ENCODE measurements at regions not wholly inside any gene's neighbourhood (a gene's known extent, or its start where the extent isn't known, plus 50 kb on each side); places are given as distances from the start of the nearest gene placed in this dataset.

DNA sequence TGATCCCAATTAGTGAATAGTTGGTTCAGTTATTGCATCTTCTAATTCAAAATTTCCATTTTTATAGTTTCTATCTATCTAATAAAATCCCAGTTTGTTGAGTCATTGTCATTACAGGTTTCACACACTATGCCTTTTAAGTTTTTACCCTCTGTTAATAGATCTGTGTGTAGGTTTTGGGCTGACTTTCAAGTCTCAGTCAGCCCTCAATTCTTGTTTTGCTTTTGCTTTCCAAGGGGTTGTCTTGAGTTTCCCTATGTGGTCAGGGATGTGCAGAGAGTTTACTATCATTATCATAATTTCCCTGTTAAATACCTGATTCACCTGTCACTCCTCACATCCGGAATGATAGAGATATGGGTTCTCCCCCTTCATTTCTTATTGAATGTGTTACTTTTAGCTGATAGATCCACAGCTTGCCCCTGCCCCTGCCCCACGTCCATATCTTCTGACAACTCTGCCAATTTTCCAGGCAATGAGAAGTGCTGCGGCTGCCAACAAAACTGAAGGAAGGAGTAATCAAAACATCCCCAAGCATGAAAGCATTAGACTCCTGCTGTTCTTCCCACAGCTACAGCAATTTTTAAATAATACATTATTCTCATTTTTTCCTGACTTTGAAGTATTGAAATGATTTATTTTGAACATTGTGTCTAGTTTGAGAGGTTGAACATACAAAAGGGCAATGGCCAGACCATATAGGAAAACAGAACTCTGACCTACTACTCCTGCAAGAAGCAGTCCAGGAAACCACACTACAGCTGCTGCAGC, 1064.8 kb downstream of the SUCLG1 start:
- Histone ChIP-seq H3K36me3 (no peaks in the 10 kb centered on the region), H3K27ac (no peak overlapping the region), H3K27me3 (no peaks in the 10 kb centered on the region), H3K4me1 (no peaks in the 10 kb centered on the region), H3K4me3 (no peak overlapping the region), H3K9me3 (no peaks in the 10 kb centered on the region)
- DNase-seq (no peak), ATAC-seq (ENCODE audit: low FRiP score in 2 of 2) (no peak)
- TF ChIP-seq, protein P1, sequence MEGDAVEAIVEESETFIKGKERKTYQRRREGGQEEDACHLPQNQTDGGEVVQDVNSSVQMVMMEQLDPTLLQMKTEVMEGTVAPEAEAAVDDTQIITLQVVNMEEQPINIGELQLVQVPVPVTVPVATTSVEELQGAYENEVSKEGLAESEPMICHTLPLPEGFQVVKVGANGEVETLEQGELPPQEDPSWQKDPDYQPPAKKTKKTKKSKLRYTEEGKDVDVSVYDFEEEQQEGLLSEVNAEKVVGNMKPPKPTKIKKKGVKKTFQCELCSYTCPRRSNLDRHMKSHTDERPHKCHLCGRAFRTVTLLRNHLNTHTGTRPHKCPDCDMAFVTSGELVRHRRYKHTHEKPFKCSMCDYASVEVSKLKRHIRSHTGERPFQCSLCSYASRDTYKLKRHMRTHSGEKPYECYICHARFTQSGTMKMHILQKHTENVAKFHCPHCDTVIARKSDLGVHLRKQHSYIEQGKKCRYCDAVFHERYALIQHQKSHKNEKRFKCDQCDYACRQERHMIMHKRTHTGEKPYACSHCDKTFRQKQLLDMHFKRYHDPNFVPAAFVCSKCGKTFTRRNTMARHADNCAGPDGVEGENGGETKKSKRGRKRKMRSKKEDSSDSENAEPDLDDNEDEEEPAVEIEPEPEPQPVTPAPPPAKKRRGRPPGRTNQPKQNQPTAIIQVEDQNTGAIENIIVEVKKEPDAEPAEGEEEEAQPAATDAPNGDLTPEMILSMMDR (IDR thresholded peaks at IDR 0.05) = no peak
- TF ChIP-seq POLR2A (IDR thresholded peaks at IDR 0.05) = no peak
- no peak for TF ChIP-seq EP300 (IDR thresholded peaks at IDR 0.05)
- TF ChIP-seq POLR2AphosphoS5 (IDR thresholded peaks at IDR 0.05) = no peak
- WGBS, 2 donors = 40 to 51% methylated on average over 3 of the region's 3 CpGs

DNA sequence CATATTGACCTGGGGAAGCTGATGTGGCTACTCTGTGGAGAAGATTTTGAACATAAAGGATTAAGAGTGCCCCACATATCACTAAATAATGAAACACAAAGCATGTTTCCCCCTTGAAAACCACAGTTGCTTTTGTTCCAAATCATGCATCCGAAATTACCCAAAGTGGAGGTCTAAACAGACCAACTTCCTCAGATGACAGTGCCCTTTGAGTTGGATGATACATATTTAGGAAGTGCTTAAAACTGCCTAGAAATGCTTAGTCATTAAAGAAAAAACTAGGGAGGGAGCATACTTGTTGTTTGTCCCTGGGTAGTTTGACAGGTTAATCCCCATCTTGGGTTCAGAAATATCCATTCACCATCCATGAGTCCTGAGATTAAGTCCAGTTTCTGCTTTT, 1070.3 kb downstream of the SUCLG1 start:
- no peaks in the 10 kb centered on the region for H3K9me3 ChIP-seq
- H3K4me1 ChIP-seq = no peaks in the 10 kb centered on the region
- H3K4me3 ChIP-seq = no peak overlapping the region
- H3K27me3 ChIP-seq = no peaks in the 10 kb centered on the region
- no peak overlapping the region for H3K27ac ChIP-seq
- TF ChIP-seq POLR2A (IDR thresholded peaks at IDR 0.05) = no peak
- no peak for TF ChIP-seq POLR2AphosphoS5 (IDR thresholded peaks at IDR 0.05)
- TF ChIP-seq, protein P1 (IDR thresholded peaks at IDR 0.05) = no peak
- TF ChIP-seq EP300 (IDR thresholded peaks at IDR 0.05) = no peak
- WGBS, 2 donors = 41 to 56% methylated on average over 1 of the region's 1 CpG
- no peaks in the 10 kb centered on the region for H3K36me3 ChIP-seq
- ATAC-seq (ENCODE audit: low FRiP score in 2 of 2) = no peak
- DNase-seq = no peak

DNA sequence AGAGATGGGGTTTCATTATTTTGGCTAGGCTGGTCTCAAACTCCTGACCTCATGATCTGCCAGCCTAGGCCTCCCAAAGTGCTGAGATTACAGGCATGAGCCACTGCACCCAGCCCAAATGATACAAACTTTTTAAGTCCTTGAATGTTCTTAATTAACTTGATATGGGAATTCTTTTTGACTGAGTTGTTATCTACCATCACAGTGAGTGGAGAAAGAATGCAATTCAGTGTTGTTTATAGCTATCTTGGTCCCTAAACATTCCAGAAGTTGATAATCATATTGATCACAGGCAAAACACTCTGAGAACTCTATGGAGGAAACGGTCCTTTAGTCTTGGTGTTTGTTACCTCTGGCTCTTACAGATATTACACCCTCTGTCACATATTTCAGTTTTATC, 1072.5 kb downstream of the SUCLG1 start:
- Histone ChIP-seq H3K27me3 (no peaks in the 10 kb centered on the region), H3K4me1 (no peaks in the 10 kb centered on the region), H3K9me3 (no peaks in the 10 kb centered on the region), H3K27ac (no peak overlapping the region), H3K36me3 (no peaks in the 10 kb centered on the region), H3K4me3 (no peak overlapping the region)
- DNase-seq (no peak), ATAC-seq (ENCODE audit: low FRiP score in 2 of 2) (no peak)
- TF ChIP-seq, protein P1 (IDR thresholded peaks at IDR 0.05) = no peak
- TF ChIP-seq POLR2A (IDR thresholded peaks at IDR 0.05) (no peak), EP300 (IDR thresholded peaks at IDR 0.05) (no peak), POLR2AphosphoS5 (IDR thresholded peaks at IDR 0.05) (no peak)
- 85 to 87% methylated on average over 1 of the region's 1 CpG for WGBS, 2 donors

DNA sequence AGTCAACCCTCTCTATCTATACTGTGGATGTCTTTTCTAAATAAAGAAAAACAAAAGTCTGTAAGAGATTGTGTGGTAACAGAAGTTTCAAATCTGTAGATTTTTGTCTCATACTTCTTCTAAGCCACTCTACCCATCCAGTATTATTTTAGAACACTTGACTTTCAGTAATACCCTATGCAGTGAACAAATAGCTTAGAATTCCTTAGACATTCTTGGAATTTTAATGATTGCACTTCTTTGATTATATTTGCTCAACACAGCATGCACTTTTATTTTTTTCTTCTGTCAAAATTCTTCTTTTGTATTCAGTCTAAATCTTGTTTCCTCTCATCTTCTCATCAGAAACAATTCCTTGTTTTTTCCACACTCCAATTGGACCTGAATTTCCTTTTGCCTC, 1080.2 kb downstream of the SUCLG1 start:
- DNase-seq (no peak), ATAC-seq (ENCODE audit: low FRiP score in 2 of 2) (no peak)
- no peaks in the 10 kb centered on the region for H3K27me3 ChIP-seq

More for the DNA sequence above, 1080.2 kb downstream of the SUCLG1 start:
- Histone ChIP-seq H3K4me3 (no peak overlapping the region), H3K9me3 (peaks cover 0 to 6% (median 0%) of the 10 kb centered on the region in 4 donors), H3K36me3 (no peaks in the 10 kb centered on the region), H3K4me1 (no peaks in the 10 kb centered on the region), H3K27ac (no peak overlapping the region)
- TF ChIP-seq EP300 (IDR thresholded peaks at IDR 0.05) (no peak), POLR2AphosphoS5 (IDR thresholded peaks at IDR 0.05) (no peak), POLR2A (IDR thresholded peaks at IDR 0.05) (no peak)
- TF ChIP-seq, protein P1 (IDR thresholded peaks at IDR 0.05) = no peak

Data from upper lobe of left lung (tissue), 6 donors.